HFF-Myc (cell line): ENCODE measurements at regions not wholly inside any gene's neighbourhood (a gene's known extent, or its start where the extent isn't known, plus 50 kb on each side); places are given as distances from the start of the nearest gene placed in this dataset.
A peak's percentile ranks its signal among the peaks of the same experiment; 100 is the strongest.
"Not testable (repeated sequence)": the region's sequence is repeated elsewhere in the genome, so short reads cannot be mapped to it uniquely, and the experiment has no call there.

Experiments used
- DNase-seq: peaks from one replicate; pipeline ENCODE4 v3.0.0-alpha.2; 2011; ENCODE audit warnings: low read depth; ENCODE audit errors: extremely low read depth
- H3K4me3 ChIP-seq: replicated peaks from 2 replicates; pipeline ENCODE4 v1.5.1; 2011; ENCODE audit warnings: low read depth, mild to moderate bottlenecking, control low read depth, low read length
- CTCF ChIP-seq: IDR thresholded peaks from 2 replicates; pipeline ENCODE4 v1.5.1; 2012; ENCODE audit warnings: mild to moderate bottlenecking, low read depth, low read length, control low read depth; ENCODE audit errors: missing control alignments

GRCh38 chrX:39688576-39689375, 409.0 kb downstream of the BCOR start:
- no peak for TF ChIP-seq CTCF
- no peak for DNase-seq
- H3K4me3 ChIP-seq: peak overlapping the region; percentile 34

GRCh38 chrX:39689376-39690104, 408.2 kb downstream of the BCOR start:
- no peak for DNase-seq
- TF ChIP-seq CTCF: no peak
- H3K4me3 ChIP-seq: peak overlapping the region; percentile 34

GRCh38 chrX:39690541-39691415, 407.0 kb downstream of the BCOR start:
- DNase-seq: no peak
- H3K4me3 ChIP-seq: no peak overlapping the region
- no peak for TF ChIP-seq CTCF

- no peak for DNase-seq
- H3K4me3 ChIP-seq: no peak overlapping the region
- TF ChIP-seq CTCF: no peak
These were observed 406.0 kb downstream of the BCOR start for GRCh38 chrX:39691724-39692123.

GRCh38 chrX:39692796-39693195, 405.0 kb downstream of the BCOR start:
- no peak overlapping the region for H3K4me3 ChIP-seq
- no peak for TF ChIP-seq CTCF
- no peak for DNase-seq

GRCh38 chrX:39693298-39693697, 404.5 kb downstream of the BCOR start:
- H3K4me3 ChIP-seq: no peak overlapping the region
- TF ChIP-seq CTCF: no peak
- DNase-seq: no peak

GRCh38 chrX:39702636-39703035, 395.1 kb downstream of the BCOR start:
- DNase-seq, H3K4me3 ChIP-seq: not testable (repeated sequence)
